OCI-LY3 (cell line): ENCODE measurements at regions not wholly inside any gene's neighbourhood (a gene's known extent, or its start where the extent isn't known, plus 50 kb on each side); places are given as distances from the start of the nearest gene placed in this dataset.

Experiments
- H2AFZ ChIP-seq: fragments of 200-600, 300-600 bp; shearing (Covaris generic); 2 replicates; pipeline ENCODE4 v1.6.0; 2014; ENCODE audit warnings: antibody characterized with exemption, low read depth, low read length
- H3K27ac ChIP-seq: fragments of 200-600, 300-600 bp; sonication (generic); 2 replicates; pipeline ENCODE4 v1.5.1; 2014; ENCODE audit warnings: mild to moderate bottlenecking, low read length, moderate library complexity, mixed read lengths
- H3K27me3 ChIP-seq: fragments of 200-600, 300-600 bp; sonication (generic); 2 replicates; pipeline ENCODE4 v1.6.1; 2014; ENCODE audit warnings: low read depth, low read length, mixed read lengths
- H3K36me3 ChIP-seq: fragments of 200-600, 300-600 bp; sonication (generic); replicated peaks from 2 replicates; pipeline ENCODE3; 2014; ENCODE audit warnings: low read depth, low read length, mixed read lengths
- H3K4me1 ChIP-seq: fragments of 300-600, 200-600 bp; sonication (generic); 2 replicates; pipeline ENCODE4 v1.6.1; 2014; ENCODE audit warnings: low read length, mixed read lengths
- H3K4me2 ChIP-seq: fragments of 200-600, 300-600 bp; sonication (generic); 2 replicates; pipeline ENCODE4 v1.6.1; 2014; ENCODE audit warnings: low read length, mixed read lengths
- H3K4me3 ChIP-seq: fragments of 300-600, 200-600 bp; sonication (generic); 2 replicates; pipeline ENCODE4 v1.5.1; 2014; ENCODE audit warnings: antibody characterized with exemption, mild to moderate bottlenecking, low read length, moderate library complexity
- H3K79me2 ChIP-seq: fragments of 300-600, 200-600 bp; shearing (Covaris generic); 2 replicates; pipeline ENCODE4 v1.6.1; 2014; ENCODE audit warnings: mild to moderate bottlenecking, low read length, mixed read lengths
- H3K9ac ChIP-seq: fragments of 300-600, 200-600 bp; shearing (Covaris generic); 2 replicates; pipeline ENCODE4 v1.6.0; 2014; ENCODE audit warnings: mild to moderate bottlenecking, low read length, moderate library complexity
- H3K9me3 ChIP-seq: fragments of 200-600, 300-600 bp; shearing (Covaris generic); 2 replicates; pipeline ENCODE4 v1.6.1; 2014; ENCODE audit warnings: low read length, mixed read lengths; ENCODE audit not compliant: insufficient read depth
- H4K20me1 ChIP-seq: fragments of 200-600, 300-600 bp; sonication (generic); 2 replicates; pipeline ENCODE4 v1.6.1; 2016; ENCODE audit warnings: low read length, mixed read lengths; ENCODE audit not compliant: insufficient read depth
- EZH2phosphoT487 ChIP-seq: fragments of 200-600 bp; shearing (Covaris generic); IDR thresholded peaks from 2 replicates; pipeline ENCODE4 v1.6.1; 2018; ENCODE audit warnings: antibody characterized with exemption, mixed run types, low read depth
- TF ChIP-seq, protein P1 (sequence below): fragments of 200-600, 300-600 bp; sonication (generic); IDR thresholded peaks from 2 replicates; pipeline ENCODE4 v1.5.1; 2014; ENCODE audit warnings: antibody characterized with exemption, low read length, low read depth

- Histone ChIP-seq H3K36me3 (no peaks in the 10 kb centered on the region), H3K79me2 (no peaks in the 10 kb centered on the region), H2AFZ (no peak overlapping the region), H3K9me3 (0 out of 2 replicates have a peak, but pooled peaks cover 4% of the 10 kb centered on the region), H3K27me3 (no peaks in the 10 kb centered on the region), H3K9ac (no peak overlapping the region), H3K27ac (no peak overlapping the region), H3K4me2 (no peak overlapping the region), H3K4me1 (no peaks in the 10 kb centered on the region), H3K4me3 (no peak overlapping the region), H4K20me1 (no peaks in the 10 kb centered on the region)
- TF ChIP-seq, protein P1, sequence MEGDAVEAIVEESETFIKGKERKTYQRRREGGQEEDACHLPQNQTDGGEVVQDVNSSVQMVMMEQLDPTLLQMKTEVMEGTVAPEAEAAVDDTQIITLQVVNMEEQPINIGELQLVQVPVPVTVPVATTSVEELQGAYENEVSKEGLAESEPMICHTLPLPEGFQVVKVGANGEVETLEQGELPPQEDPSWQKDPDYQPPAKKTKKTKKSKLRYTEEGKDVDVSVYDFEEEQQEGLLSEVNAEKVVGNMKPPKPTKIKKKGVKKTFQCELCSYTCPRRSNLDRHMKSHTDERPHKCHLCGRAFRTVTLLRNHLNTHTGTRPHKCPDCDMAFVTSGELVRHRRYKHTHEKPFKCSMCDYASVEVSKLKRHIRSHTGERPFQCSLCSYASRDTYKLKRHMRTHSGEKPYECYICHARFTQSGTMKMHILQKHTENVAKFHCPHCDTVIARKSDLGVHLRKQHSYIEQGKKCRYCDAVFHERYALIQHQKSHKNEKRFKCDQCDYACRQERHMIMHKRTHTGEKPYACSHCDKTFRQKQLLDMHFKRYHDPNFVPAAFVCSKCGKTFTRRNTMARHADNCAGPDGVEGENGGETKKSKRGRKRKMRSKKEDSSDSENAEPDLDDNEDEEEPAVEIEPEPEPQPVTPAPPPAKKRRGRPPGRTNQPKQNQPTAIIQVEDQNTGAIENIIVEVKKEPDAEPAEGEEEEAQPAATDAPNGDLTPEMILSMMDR = no peak
- no peak for TF ChIP-seq EZH2phosphoT487
Measured at GRCh38 chr2:188833799-188834198, 140.4 kb upstream of the COL3A1 start.

- no peak for TF ChIP-seq EZH2phosphoT487
- TF ChIP-seq, protein P1 = no peak
- H3K36me3 ChIP-seq = no peaks in the 10 kb centered on the region
- H3K4me1 ChIP-seq = no peaks in the 10 kb centered on the region
- no peak overlapping the region for H3K4me3 ChIP-seq
- H3K79me2 ChIP-seq = no peaks in the 10 kb centered on the region
- H3K27ac ChIP-seq = no peak overlapping the region
- H2AFZ ChIP-seq = no peak overlapping the region
- H3K4me2 ChIP-seq = no peak overlapping the region
- no peak overlapping the region for H3K9ac ChIP-seq
- H3K27me3 ChIP-seq = no peaks in the 10 kb centered on the region
- 0 out of 2 replicates have a peak, but pooled peaks cover 4% of the 10 kb centered on the region for H3K9me3 ChIP-seq
- no peaks in the 10 kb centered on the region for H4K20me1 ChIP-seq
Measured at GRCh38 chr2:188835006-188835405, 139.2 kb upstream of the COL3A1 start.

- H3K4me2 ChIP-seq = no peak overlapping the region
- no peak overlapping the region for H3K4me3 ChIP-seq
- no peak overlapping the region for H3K27ac ChIP-seq
- no peak overlapping the region for H3K9ac ChIP-seq
- H3K36me3 ChIP-seq = no peaks in the 10 kb centered on the region
- H4K20me1 ChIP-seq = no peaks in the 10 kb centered on the region
- no peaks in the 10 kb centered on the region for H3K27me3 ChIP-seq
- no peaks in the 10 kb centered on the region for H3K79me2 ChIP-seq
- 0 out of 2 replicates have a peak, but pooled peaks cover 4% of the 10 kb centered on the region for H3K9me3 ChIP-seq
- no peaks in the 10 kb centered on the region for H3K4me1 ChIP-seq
- no peak for TF ChIP-seq EZH2phosphoT487
- TF ChIP-seq, protein P1 = no peak
- H2AFZ ChIP-seq = no peak overlapping the region
Measured at GRCh38 chr2:188835821-188836220, 138.4 kb upstream of the COL3A1 start.

DNA sequence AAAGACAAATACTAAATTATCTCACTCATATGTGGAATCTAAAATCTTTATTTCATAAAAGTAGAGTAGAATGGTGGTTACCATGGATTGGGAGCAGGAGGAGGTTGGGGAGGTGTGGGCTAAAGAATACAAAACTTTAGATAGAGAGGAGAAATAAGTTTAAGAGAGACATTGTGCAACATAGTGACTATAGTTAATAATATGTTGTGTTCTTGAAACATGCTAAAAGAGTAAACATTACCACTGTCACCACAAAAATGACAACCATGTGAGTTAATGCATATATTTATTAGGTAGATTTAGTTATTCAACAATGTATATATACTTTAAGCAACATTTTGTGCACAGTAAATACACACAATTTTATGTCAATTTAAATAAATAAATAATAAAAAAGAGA lies 128.5 kb upstream of the COL3A1 start:
- no peak overlapping the region for H3K4me3 ChIP-seq
- no peaks in the 10 kb centered on the region for H3K79me2 ChIP-seq
- no peak overlapping the region for H2AFZ ChIP-seq
- H3K9me3 ChIP-seq = no peaks in the 10 kb centered on the region
- H3K36me3 ChIP-seq = no peaks in the 10 kb centered on the region
- H3K4me2 ChIP-seq = no peak overlapping the region
- H3K27me3 ChIP-seq = no peaks in the 10 kb centered on the region
- TF ChIP-seq, protein P1 = no peak
- TF ChIP-seq EZH2phosphoT487 = no peak
- H3K27ac ChIP-seq = no peak overlapping the region
- H3K4me1 ChIP-seq = no peaks in the 10 kb centered on the region
- H3K9ac ChIP-seq = no peak overlapping the region
- no peaks in the 10 kb centered on the region for H4K20me1 ChIP-seq
